ENCODE measurements at regions not wholly inside any gene's neighbourhood (a gene's known extent, or its start where the extent isn't known, plus 50 kb on each side); places are given as distances from the start of the nearest gene placed in this dataset.

DNA sequence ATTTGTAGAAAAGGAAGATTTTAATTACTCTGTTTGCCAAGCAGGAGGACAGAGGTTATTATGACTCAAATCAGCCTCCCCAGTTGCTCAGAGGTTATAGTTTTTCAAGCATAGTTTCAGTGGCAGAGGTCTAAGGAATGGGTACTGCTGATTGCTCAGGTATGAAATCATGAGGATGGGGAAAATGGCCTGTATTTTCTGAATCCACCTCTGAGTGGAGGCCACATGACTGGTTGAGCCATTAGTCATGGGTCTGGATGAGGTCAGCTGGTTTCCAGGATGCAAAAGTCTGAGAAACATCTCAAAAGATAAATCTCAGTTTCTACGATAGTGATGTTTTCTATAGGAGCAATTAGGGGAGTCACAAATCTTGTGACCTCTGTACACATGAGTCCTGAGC, 62.8 kb upstream of the CEACAM8 start:
- ChIA-PET CTCF (no interaction called here), POLR2A (ENCODE audit: unreplicated experiment) (no interaction called here)
- H3K4me3 ChIP-seq, result no peak overlapping the region

DNA sequence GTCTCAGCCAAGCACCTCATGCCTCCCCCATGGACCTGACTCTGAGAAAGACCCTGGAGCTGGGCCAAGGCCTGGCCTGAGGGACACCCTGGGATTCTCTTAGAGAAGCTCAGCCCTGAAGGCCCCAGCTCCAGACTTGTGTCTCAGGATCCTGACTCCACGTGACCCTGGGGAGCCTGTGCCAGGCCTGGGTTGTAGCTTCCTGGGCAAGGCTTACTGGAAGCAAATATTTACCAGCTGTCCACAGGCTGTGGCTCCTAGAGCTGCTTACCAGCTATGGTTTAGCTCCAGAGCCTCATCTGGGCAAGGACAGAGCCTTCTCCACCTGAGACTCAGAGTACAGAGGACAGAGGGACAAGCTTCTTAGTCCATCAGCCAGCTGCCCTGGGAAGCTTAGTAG, 61.0 kb upstream of the CEACAM8 start:
- H4K20me1 ChIP-seq (ENCODE audit: insufficient read depth), result no peaks in the 10 kb centered on the region
- DNase-seq, result no peak
- H3K79me2 ChIP-seq (ENCODE audit: low read depth), result no peaks in the 10 kb centered on the region
- no peak overlapping the region for H2AFZ ChIP-seq
- POLR2A ChIA-PET (ENCODE audit: unreplicated experiment), result no interaction called here
- no peaks in the 10 kb centered on the region for H3K9me2 ChIP-seq (ENCODE audit: insufficient read depth)
- H3K36me3 ChIP-seq (ENCODE audit: low read depth), result no peaks in the 10 kb centered on the region
- H3K4me3 ChIP-seq, result no peak overlapping the region
- no peaks in the 10 kb centered on the region for H3K9me3 ChIP-seq (ENCODE audit: insufficient read depth, low read depth)
- CTCF ChIA-PET, result no interaction called here
- BruUV-seq (replicated peaks), result no TSS peak
- H3K27me3 ChIP-seq (ENCODE audit: insufficient read depth, low read depth), result peaks cover 34% of the 10 kb centered on the region
- no peak overlapping the region for H3K27ac ChIP-seq
- TF ChIP-seq, protein P1, sequence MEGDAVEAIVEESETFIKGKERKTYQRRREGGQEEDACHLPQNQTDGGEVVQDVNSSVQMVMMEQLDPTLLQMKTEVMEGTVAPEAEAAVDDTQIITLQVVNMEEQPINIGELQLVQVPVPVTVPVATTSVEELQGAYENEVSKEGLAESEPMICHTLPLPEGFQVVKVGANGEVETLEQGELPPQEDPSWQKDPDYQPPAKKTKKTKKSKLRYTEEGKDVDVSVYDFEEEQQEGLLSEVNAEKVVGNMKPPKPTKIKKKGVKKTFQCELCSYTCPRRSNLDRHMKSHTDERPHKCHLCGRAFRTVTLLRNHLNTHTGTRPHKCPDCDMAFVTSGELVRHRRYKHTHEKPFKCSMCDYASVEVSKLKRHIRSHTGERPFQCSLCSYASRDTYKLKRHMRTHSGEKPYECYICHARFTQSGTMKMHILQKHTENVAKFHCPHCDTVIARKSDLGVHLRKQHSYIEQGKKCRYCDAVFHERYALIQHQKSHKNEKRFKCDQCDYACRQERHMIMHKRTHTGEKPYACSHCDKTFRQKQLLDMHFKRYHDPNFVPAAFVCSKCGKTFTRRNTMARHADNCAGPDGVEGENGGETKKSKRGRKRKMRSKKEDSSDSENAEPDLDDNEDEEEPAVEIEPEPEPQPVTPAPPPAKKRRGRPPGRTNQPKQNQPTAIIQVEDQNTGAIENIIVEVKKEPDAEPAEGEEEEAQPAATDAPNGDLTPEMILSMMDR (conservative IDR thresholded peaks at IDR 0.05), result no peak
- TF ChIP-seq EZH2 (IDR thresholded peaks at IDR 0.05; ENCODE audit: low read depth), result no peak
- no peak overlapping the region for H3K4me2 ChIP-seq
- intact Hi-C loops (cut with micrococcal nuclease; ENCODE audit: unreplicated experiment), result no loop called here
- no peaks in the 10 kb centered on the region for H3K4me1 ChIP-seq (replicated peaks; ENCODE audit: insufficient read depth)
- H3F3A ChIP-seq (ENCODE audit: insufficient read depth, low read depth), result no peaks in the 10 kb centered on the region

More for the DNA sequence above, 62.8 kb upstream of the CEACAM8 start:
- no peak for TF ChIP-seq EZH2 (IDR thresholded peaks at IDR 0.05; ENCODE audit: low read depth)
- no peak for DNase-seq
- Histone ChIP-seq H3K27ac (no peak overlapping the region), H3F3A (ENCODE audit: insufficient read depth, low read depth) (no peaks in the 10 kb centered on the region), H2AFZ (no peak overlapping the region), H3K27me3 (ENCODE audit: insufficient read depth, low read depth) (peaks cover 21% of the 10 kb centered on the region), H4K20me1 (ENCODE audit: insufficient read depth) (no peaks in the 10 kb centered on the region), H3K4me1 (replicated peaks; ENCODE audit: insufficient read depth) (no peaks in the 10 kb centered on the region), H3K36me3 (ENCODE audit: low read depth) (no peaks in the 10 kb centered on the region), H3K4me2 (no peak overlapping the region), H3K9me3 (ENCODE audit: insufficient read depth, low read depth) (no peaks in the 10 kb centered on the region), H3K79me2 (ENCODE audit: low read depth) (no peaks in the 10 kb centered on the region), H3K9me2 (ENCODE audit: insufficient read depth) (no peaks in the 10 kb centered on the region)
- BruUV-seq (replicated peaks), result no TSS peak
- intact Hi-C loops (cut with micrococcal nuclease; ENCODE audit: unreplicated experiment), result no loop called here

DNA sequence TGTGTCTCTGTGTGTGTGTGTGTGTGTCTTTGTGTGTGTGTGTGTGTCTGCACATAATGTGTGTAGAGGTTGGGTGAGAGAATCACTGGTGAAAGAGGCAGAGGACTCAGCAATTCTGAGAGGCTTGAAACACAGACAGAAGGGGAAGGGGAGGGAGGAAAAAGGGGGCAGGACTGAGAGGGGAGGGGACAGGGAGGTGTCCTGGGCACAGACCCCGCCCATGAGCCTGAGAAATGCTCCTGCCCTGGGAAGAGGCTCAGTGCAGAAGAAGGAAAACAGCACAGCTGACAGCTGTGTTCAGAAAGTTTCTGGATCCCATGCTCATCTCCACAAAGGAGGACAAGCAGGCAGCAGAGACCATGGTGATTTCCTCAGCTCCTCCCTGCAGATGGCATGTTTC, 59.1 kb upstream of the CEACAM8 start:
- Histone ChIP-seq H3K36me3 (ENCODE audit: low read depth) (no peaks in the 10 kb centered on the region), H3K9me3 (ENCODE audit: insufficient read depth, low read depth) (no peaks in the 10 kb centered on the region), H3K9me2 (ENCODE audit: insufficient read depth) (no peaks in the 10 kb centered on the region), H4K20me1 (ENCODE audit: insufficient read depth) (no peaks in the 10 kb centered on the region), H3K27ac (no peak overlapping the region), H3K4me3 (no peak overlapping the region), H3K27me3 (ENCODE audit: insufficient read depth, low read depth) (peaks cover 26% of the 10 kb centered on the region), H3K4me2 (no peak overlapping the region), H3K79me2 (ENCODE audit: low read depth) (no peaks in the 10 kb centered on the region), H2AFZ (no peak overlapping the region), H3F3A (ENCODE audit: insufficient read depth, low read depth) (no peaks in the 10 kb centered on the region), H3K4me1 (replicated peaks; ENCODE audit: insufficient read depth) (no peaks in the 10 kb centered on the region)
- TF ChIP-seq, protein P1 (conservative IDR thresholded peaks at IDR 0.05), result no peak
- TF ChIP-seq EZH2 (IDR thresholded peaks at IDR 0.05; ENCODE audit: low read depth), result no peak
- BruUV-seq (replicated peaks), result no TSS peak
- intact Hi-C loops (cut with micrococcal nuclease; ENCODE audit: unreplicated experiment), result no loop called here
- DNase-seq, result no peak
- CTCF ChIA-PET, result no interaction called here
- POLR2A ChIA-PET (ENCODE audit: unreplicated experiment), result no interaction called here

DNA sequence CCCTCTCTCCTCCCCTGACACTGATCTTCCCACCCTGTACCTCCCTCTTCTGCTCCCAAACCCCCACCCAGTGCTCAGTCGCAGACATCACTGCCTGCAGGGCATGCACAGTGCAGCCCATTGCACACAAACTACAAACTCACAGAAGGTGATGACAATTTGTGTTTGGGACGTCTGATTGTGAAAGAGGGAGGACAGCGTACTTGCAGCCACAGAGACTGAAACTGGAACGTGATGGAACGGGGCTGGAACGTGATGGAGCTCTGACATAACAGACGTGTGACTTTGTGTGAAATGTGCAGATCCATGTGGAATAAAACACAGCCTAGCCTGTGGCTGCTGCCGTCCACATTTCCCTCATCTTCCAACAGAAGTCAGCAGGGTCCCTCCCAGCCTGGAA, 57.3 kb upstream of the CEACAM8 start:
- ChIA-PET POLR2A (ENCODE audit: unreplicated experiment) (no interaction called here), CTCF (no interaction called here)
- Histone ChIP-seq H3K9me3 (ENCODE audit: insufficient read depth, low read depth) (no peaks in the 10 kb centered on the region), H3K4me1 (replicated peaks; ENCODE audit: insufficient read depth) (no peaks in the 10 kb centered on the region), H2AFZ (no peak overlapping the region), H3K9me2 (ENCODE audit: insufficient read depth) (no peaks in the 10 kb centered on the region), H3K4me2 (no peak overlapping the region), H3K4me3 (no peak overlapping the region), H3K36me3 (ENCODE audit: low read depth) (no peaks in the 10 kb centered on the region), H3K27ac (no peak overlapping the region), H3K79me2 (ENCODE audit: low read depth) (no peaks in the 10 kb centered on the region), H4K20me1 (ENCODE audit: insufficient read depth) (no peaks in the 10 kb centered on the region), H3F3A (ENCODE audit: insufficient read depth, low read depth) (no peaks in the 10 kb centered on the region), H3K27me3 (ENCODE audit: insufficient read depth, low read depth) (peaks cover 29% of the 10 kb centered on the region)
- TF ChIP-seq, protein P1 (conservative IDR thresholded peaks at IDR 0.05), result no peak
- no peak for TF ChIP-seq EZH2 (IDR thresholded peaks at IDR 0.05; ENCODE audit: low read depth)
- intact Hi-C loops (cut with micrococcal nuclease; ENCODE audit: unreplicated experiment), result no loop called here
- no peak for DNase-seq
- BruUV-seq (replicated peaks), result no TSS peak
